NCI-H1092 (cell line): ENCODE measurements at regions not wholly inside any gene's neighbourhood (a gene's known extent, or its start where the extent isn't known, plus 50 kb on each side); places are given as distances from the start of the nearest gene placed in this dataset.
"Not testable (repeated sequence)": the region's sequence is repeated elsewhere in the genome, so short reads cannot be mapped to it uniquely, and the experiment has no call there.

Experiments
- DNase-seq: peaks from one replicate; lab custom pipeline; 2025; lab: John Stamatoyannopoulos, UW

DNA sequence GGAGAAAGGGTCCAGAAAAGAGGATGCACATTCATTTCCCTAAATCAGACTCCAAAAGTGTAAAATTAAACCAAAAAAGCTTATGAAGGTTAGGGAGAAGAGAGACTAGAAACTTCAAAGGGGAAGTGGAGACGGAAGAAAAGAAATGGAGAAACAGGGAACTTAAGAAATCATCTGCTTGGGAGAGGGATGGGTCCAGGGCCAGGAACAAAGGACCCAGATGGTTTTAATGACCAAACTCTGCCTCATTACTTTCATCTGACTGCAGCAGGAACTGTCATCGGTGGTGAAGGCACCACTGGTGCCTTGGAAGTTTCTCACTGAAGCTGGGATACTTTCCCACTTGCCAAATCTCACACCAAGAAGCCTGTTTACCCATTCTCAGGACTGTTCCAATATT lies 70.5 kb upstream of the SLC4A7 start:
- DNase-seq, result no peak

DNA sequence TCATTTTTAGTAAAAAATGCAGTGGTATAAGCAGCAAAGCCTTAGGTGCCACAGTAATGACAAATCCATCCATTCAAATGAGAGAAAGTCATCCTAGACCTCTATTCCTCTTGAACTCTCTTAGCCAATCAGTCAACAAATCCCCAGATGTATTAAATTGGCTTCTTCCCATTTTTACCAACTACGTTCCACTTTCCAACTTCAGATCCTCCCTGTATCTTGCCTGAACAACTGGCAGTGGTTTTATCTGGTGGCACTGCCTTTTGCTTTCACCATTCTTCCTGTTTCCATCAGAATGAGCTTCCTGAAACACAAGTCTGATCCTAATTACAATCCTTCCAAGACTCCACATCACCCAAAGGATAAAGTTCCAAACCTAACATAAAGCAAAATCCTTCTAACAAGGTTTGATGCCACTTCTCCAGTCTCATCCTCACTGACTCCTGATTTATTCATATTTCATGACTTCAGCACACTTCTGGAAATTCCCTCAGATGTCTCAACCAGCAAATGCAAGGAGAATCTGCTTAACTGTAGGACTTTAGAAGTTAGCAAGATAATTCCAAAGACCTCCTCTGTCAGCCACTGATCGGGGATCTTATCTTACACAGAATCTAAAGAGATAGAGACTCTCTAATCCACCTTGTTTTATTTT lies 69.8 kb upstream of the SLC4A7 start:
- DNase-seq, result no peak

DNA sequence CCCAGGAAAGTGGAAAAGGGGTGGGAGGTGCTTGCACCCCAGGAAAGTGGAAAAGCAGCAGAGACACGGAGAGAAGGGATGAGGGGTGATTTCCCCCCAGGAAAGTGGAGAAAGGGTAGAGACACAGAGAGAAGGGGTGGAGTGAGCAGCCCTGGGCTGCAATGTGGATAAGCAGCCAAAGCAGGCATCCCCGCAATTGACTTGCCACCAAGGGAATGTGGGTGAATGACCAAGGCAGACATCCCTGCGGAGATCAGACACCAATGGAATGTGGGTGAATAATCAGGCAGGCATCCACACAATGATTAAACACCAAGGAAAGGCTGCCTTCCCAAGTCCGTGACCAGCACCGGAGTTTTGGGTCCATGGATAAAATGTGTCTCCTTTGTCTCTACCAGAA lies 68.5 kb upstream of the SLC4A7 start:
- not testable (repeated sequence) for DNase-seq

DNA sequence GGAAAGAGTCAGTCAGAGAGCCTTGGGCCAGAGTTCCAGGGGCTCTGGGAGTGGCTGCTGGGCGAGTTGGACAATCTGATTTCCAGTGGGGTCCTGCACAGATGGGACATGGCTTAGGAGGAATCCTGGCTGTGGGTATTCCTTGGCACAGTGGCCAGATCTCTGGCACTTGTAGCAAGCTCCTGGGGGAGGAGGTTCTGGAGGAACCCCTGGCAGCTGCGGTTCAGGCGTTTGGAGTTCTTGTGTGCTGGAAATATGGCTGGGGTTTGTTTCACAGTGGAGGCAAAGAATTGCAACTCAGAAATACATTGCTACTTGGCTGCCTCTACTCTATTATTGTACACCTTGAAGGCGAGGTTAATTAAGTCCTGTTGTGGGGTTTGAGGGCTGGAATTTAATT lies 67.2 kb upstream of the SLC4A7 start:
- DNase-seq, result not testable (repeated sequence)

DNA sequence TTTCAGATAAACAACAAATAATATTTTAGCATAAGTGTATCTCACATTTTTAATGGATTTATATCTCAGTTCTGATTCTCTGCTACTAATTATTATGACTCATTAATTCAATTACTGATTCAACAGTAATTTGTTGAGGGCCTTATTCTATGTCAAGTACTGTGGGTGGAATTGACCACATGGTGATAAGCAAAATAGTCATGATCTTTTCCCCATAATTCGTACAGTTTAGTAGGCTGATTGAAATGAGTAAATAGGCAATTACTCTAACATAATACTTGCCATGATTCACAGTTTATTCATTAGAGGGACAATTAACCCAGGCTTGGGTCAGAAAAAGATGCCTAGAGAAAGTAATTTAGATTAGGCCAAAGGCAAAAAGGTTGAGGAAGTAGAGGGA lies 60.9 kb upstream of the SLC4A7 start:
- DNase-seq, result no peak

DNA sequence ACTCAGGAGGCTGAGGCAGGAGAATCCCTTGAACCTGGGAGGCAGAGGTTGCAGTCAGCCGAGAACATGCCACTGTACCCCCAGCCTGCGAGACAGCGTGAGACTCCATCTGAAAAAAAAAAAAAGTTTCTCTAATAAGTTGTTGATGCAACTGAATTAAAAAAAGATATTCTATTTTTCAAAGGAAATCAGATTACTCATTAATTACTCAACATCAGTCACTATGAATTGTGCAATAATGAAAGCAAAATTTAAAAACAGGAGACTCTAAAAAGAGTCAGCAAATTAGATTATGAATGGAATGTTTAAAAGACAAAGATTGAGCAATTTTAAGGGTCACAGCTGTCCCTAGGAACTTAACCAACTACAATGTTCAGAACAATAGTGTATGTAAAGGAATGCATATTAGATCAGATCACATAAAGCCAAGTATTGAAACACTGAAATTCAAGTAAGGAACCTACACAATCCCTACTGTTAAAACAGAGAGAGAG lies 60.2 kb upstream of the SLC4A7 start:
- no peak for DNase-seq

DNA sequence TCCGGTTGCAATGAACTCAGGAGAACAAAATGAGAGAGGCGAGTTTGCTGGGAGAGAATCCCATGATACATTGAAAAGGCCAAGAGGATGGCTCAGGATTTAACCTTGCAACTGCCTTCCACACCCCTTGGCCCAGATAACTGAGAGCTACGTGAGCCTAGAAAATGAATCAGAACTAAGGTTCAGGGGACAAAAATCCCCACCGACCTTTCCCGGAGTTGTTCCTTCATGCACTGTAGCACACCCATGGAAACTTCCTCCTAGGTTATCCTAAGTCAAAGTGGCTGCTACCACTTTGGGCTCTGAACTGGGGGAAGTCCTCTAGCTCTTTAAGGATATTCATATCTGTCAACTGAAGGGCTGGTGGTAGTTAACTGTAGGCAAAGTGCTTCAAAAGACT lies 58.3 kb upstream of the SLC4A7 start:
- DNase-seq, result no peak

DNA sequence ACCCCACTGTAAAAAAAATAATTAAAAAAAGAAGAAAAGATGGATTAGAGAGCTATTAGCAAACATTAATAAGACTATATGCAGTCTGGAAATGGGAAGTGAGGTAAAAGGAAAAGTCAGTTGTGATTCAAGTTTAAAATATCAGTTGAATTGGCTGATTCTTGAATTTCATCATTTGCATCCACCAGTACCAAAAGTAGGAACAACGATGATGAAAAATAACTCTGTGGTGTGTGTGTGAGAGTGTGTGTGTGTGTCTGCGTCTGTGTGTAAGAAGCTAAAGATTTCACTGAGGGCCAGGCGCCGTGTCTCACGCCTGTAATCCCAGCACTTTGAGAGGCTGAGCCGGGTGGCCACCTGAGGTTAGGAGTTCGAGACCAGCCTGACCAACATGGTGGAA lies 56.0 kb upstream of the SLC4A7 start:
- no peak for DNase-seq

DNA sequence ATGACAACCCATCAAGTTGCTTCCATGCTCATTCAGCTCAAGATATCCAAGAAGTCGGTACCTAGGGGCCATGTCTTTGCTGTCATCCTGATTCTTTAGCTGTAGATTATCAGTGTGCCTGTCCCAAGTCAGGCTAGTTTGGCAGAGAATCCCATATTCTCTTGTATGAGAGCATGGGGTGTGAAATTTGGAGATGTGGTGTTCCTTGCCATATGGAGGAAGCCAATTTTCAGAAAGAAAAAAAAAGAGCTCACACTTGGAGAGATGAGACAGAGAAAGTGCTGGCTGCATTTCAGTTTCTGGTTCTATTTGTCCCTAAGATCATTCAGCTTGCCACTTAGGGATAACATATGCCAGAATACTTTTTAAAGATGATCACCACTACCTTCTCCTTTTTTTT lies 52.3 kb upstream of the SLC4A7 start:
- DNase-seq, result no peak

DNA sequence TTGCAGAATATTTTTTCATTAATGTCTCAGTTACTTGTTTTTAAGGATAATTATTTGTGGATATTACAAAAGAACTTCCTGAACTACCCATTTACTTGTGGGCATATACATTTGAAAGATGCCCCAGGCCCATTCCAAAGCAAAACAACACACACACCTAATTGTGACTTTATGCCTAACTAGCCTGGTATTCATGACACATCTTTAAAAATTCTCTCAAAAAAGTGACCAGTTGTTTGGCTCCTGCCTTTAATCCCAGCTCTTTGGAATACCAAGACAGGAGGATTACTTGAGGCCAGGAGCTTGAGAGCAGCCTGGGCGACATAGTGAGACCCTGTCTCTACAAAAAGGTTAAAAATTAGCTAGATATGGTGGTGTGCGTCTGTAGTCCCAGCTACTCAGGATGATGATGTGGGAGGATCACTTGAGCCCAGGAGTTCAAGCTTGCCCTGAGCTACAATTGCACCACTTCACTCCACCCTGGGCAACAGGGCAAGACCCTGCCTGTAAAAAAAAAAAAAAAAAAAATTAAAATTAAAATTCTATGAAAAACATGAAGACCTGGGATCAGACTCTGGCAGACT lies 51.7 kb upstream of the SLC4A7 start:
- no peak for DNase-seq

DNA sequence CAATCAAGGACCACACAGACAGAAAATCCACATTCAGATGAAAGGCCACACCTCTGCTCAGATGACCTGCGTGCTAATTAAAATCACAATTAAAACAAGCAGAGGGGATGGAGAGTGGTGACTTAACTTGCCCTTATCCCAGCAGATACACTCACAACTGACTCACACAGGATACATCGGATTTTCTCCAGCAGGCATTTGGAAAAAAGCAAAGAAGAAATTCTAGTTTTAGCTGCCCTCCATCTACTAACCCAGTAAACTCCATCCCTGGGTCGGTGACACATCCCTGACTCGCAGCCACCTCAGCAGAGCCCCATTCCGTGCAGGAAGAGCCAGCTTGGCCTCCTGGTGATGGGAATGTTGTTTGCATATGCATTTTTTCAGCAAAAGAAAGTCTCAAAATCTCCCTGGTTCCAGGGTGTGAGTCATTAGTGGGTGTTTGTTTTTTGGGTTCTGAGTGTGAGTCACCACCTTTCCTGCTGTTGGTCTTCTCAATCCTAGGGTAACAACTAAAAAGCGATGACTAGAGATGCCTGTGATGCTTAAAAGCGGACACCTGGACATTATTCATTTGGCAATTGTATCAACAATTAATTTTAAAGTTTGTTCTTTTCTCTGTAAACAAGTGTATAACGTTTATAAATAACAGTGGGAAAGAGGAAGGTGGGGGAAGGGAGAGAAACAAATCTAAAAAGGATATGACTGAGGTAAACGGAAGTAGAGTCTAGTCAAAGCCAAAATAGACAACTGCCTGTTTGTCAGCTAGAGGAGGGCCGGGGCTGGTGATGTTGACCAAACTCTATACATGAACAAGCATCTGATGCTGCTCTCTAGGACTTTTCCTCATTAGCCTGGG lies 49.8 kb upstream of the SLC4A7 start:
- no peak for DNase-seq
